H9 (cell line): ENCODE measurements at regions not wholly inside any gene's neighbourhood (a gene's known extent, or its start where the extent isn't known, plus 50 kb on each side); places are given as distances from the start of the nearest gene placed in this dataset.
A peak's percentile ranks its signal among the peaks of the same experiment; 100 is the strongest.

Experiments used
- DNase-seq: peaks from one replicate; pipeline ENCODE4 v3.0.0-alpha.2; 2017
- H2AFZ ChIP-seq: one replicate; pipeline ENCODE4 v1.6.1; 2013; ENCODE audit warnings: mild to moderate bottlenecking, low read length, control low read depth, moderate library complexity
- H2AK5ac ChIP-seq: 2 replicates; pipeline ENCODE4 v1.6.1; 2013; ENCODE audit warnings: low read length, control low read depth, mixed read lengths; ENCODE audit not compliant: insufficient read length
- H2BK120ac ChIP-seq: one replicate; pipeline ENCODE4 v1.6.1; 2013; ENCODE audit warnings: low read depth, mild to moderate bottlenecking, low read length, control low read depth, inconsistent platforms; ENCODE audit not compliant: poor library complexity, severe bottlenecking
- H2BK12ac ChIP-seq: 2 replicates; pipeline ENCODE4 v1.6.1; 2013; ENCODE audit warnings: low read length, control low read depth, mixed read lengths, low read depth; ENCODE audit not compliant: insufficient read length
- H2BK15ac ChIP-seq: 2 replicates; pipeline ENCODE4 v1.6.1; 2013; ENCODE audit warnings: low read depth, low read length, control low read depth
- H2BK20ac ChIP-seq: one replicate; pipeline ENCODE4 v1.6.1; 2013; ENCODE audit warnings: low read depth, mild to moderate bottlenecking, low read length, control low read depth, inconsistent platforms; ENCODE audit not compliant: poor library complexity, severe bottlenecking
- H2BK5ac ChIP-seq: 2 replicates; pipeline ENCODE4 v1.6.1; 2013; ENCODE audit warnings: low read length, control low read depth, mixed read lengths; ENCODE audit not compliant: insufficient read length
- H3K14ac ChIP-seq: 2 replicates; pipeline ENCODE4 v1.6.1; 2013; ENCODE audit warnings: low read length, control low read depth; ENCODE audit not compliant: insufficient read depth
- H3K18ac ChIP-seq: 2 replicates; pipeline ENCODE4 v1.6.1; 2013; ENCODE audit warnings: low read depth, mild to moderate bottlenecking, mixed read lengths, low read length, control low read depth; ENCODE audit not compliant: insufficient read length
- H3K23ac ChIP-seq: 2 replicates; pipeline ENCODE4 v1.6.1; 2013; ENCODE audit warnings: low read length, control low read depth, mixed read lengths, low read depth; ENCODE audit not compliant: insufficient read length
- H3K23me2 ChIP-seq: 2 replicates; pipeline ENCODE4 v1.6.1; 2013; ENCODE audit warnings: low read depth, mild to moderate bottlenecking, mixed read lengths, low read length, control low read depth; ENCODE audit not compliant: insufficient read length, poor library complexity, severe bottlenecking
- H3K27ac ChIP-seq: 2 replicates; pipeline ENCODE4 v1.5.1; 2013; ENCODE audit warnings: low read length, control low read depth, mixed read lengths, low read depth; ENCODE audit not compliant: insufficient read length
- H3K27me3 ChIP-seq: 2 replicates; pipeline ENCODE4 v1.6.1; 2013; ENCODE audit warnings: low read length, control low read depth, inconsistent platforms; ENCODE audit not compliant: insufficient read depth
- H3K4ac ChIP-seq: 2 replicates; pipeline ENCODE4 v1.6.1; 2013; ENCODE audit warnings: low read depth, mild to moderate bottlenecking, control low read depth, inconsistent platforms, low read length, moderate library complexity
- H3K4me1 ChIP-seq: 2 replicates; pipeline ENCODE4 v1.6.1; 2013; ENCODE audit warnings: low read length, control low read depth, inconsistent platforms; ENCODE audit not compliant: insufficient read depth
- H3K4me2 ChIP-seq: 2 replicates; pipeline ENCODE4 v1.6.1; 2013; ENCODE audit warnings: low read length, control low read depth, mixed read lengths; ENCODE audit not compliant: insufficient read length, insufficient read depth
- H3K56ac ChIP-seq: 2 replicates; pipeline ENCODE4 v1.6.1; 2013; ENCODE audit warnings: low read depth, mild to moderate bottlenecking, mixed read lengths, low read length, control low read depth; ENCODE audit not compliant: insufficient read length
- H3K79me1 ChIP-seq: 2 replicates; pipeline ENCODE4 v1.6.1; 2013; ENCODE audit warnings: low read depth, mild to moderate bottlenecking, moderate library complexity, low read length, control low read depth, inconsistent platforms; ENCODE audit not compliant: insufficient read depth, poor library complexity, severe bottlenecking
- H3K79me2 ChIP-seq: 2 replicates; pipeline ENCODE4 v1.6.1; 2013; ENCODE audit warnings: low read length, control low read depth, inconsistent platforms; ENCODE audit not compliant: insufficient read depth
- H3K9ac ChIP-seq: 2 replicates; pipeline ENCODE4 v1.6.1; 2013; ENCODE audit warnings: low read length, control low read depth, mixed read lengths; ENCODE audit not compliant: insufficient read length; ENCODE audit errors: extremely low read depth
- H3K9me3 ChIP-seq: one replicate; pipeline ENCODE4 v1.6.1; 2013; ENCODE audit warnings: low read depth, low read length, inconsistent platforms; ENCODE audit not compliant: control insufficient read depth
- H3T11ph ChIP-seq: one replicate; pipeline ENCODE4 v1.6.1; 2013; ENCODE audit warnings: mild to moderate bottlenecking, low read length, control low read depth, inconsistent platforms
- H4K20me1 ChIP-seq: one replicate; pipeline ENCODE4 v1.6.1; 2013; ENCODE audit not compliant: control insufficient read depth, insufficient read length, insufficient read depth
- H4K5ac ChIP-seq: 2 replicates; pipeline ENCODE4 v1.6.1; 2013; ENCODE audit warnings: low read depth, mild to moderate bottlenecking, mixed read lengths, low read length, control low read depth; ENCODE audit not compliant: insufficient read length
- H4K8ac ChIP-seq: replicated peaks from 2 replicates; pipeline ENCODE4 v1.6.1; 2013; ENCODE audit warnings: low read length, control low read depth, mixed read lengths, low read depth; ENCODE audit not compliant: insufficient read length
- H4K91ac ChIP-seq: 2 replicates; pipeline ENCODE4 v1.6.1; 2013; ENCODE audit warnings: low read depth, mild to moderate bottlenecking, moderate library complexity, mixed read lengths, low read length, control low read depth; ENCODE audit not compliant: insufficient read length
- H3K27ac Mint-ChIP-seq, 3 experiments: 2 replicates in 2 of 3; 3 replicates in 1 of 3; pipeline ENCODE4 v1.8.0; 2020 to 2021; ENCODE audit warnings: mixed read lengths in 3 of 3, mild to moderate bottlenecking in 1 of 3, moderate library complexity in 1 of 3
- H3K27me3 Mint-ChIP-seq: 2 replicates; pipeline ENCODE4 v1.8.0; 2021; ENCODE audit warnings: low read depth, mild to moderate bottlenecking, moderate library complexity, mixed read lengths
- H3K36me3 Mint-ChIP-seq, 3 experiments: 2 replicates in 2 of 3; 3 replicates in 1 of 3; pipeline ENCODE4 v1.8.0; 2020 to 2021; ENCODE audit warnings: low read depth in 3 of 3, mixed read lengths in 3 of 3; ENCODE audit not compliant: insufficient read depth in 1 of 3
- H3K4me1 Mint-ChIP-seq, 2 experiments: 2 replicates each; pipeline ENCODE4 v1.8.0; 2020; ENCODE audit warnings: mixed read lengths in 2 of 2
- H3K4me3 Mint-ChIP-seq, 2 experiments: 2 replicates in 1 of 2; 3 replicates in 1 of 2; pipeline ENCODE4 v1.8.0; 2020 to 2021; ENCODE audit warnings: mild to moderate bottlenecking in 2 of 2, mixed read lengths in 2 of 2, moderate library complexity in 1 of 2
- H3K9me3 Mint-ChIP-seq, 2 experiments: 2 replicates in 1 of 2; 3 replicates in 1 of 2; pipeline ENCODE4 v1.8.0; 2020; ENCODE audit warnings: mild to moderate bottlenecking in 2 of 2, mixed read lengths in 2 of 2, moderate library complexity in 1 of 2
- CTCF ChIP-seq: fragments of 200-600 bp; sonication (generic); conservative IDR thresholded peaks from 3 replicates; pipeline ENCODE4 v1.8.0; 2021; ENCODE audit warnings: antibody characterized with exemption, mild to moderate bottlenecking
- WGBS: extraction: QIAGEN DNeasy Blood & Tissue Kit; methylation state at CpG from one replicate; pipeline ENCODE4 v1.1.7; 2013; ENCODE audit warnings: missing lambda C conversion rate, low lambda C conversion rate, mixed read lengths; ENCODE audit not compliant: insufficient read length; ENCODE audit errors: extremely low coverage; 5-methylcytosine and 5-hydroxymethylcytosine counted together

DNA sequence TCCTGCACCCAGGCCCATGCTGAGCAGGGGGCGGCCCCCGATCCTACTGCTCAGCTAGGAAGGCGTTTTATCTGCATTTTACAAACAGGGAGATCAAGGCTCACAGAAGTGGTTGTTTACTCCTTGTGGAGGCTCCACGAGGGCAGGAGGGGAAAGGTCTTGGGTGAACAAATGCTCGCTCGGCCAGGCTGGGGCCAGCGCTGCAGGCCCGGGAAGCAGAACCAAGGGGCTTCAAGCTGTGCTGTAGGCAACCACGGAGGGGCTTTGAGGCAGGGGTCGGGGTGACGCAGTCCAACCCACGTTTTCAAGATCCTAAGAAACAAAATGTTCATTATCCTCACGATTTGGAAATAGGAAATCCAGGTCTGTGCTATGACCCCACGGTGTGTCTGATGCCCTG lies 125.8 kb downstream of the HMX1 start:
- Histone ChIP-seq H3K14ac (no peak overlapping the region), H4K5ac (no peak overlapping the region), H2BK12ac (no peak overlapping the region), H2BK120ac (no peak overlapping the region), H3K4me2 (no peak overlapping the region), H3K23ac (no peak overlapping the region), H3T11ph (no peak overlapping the region), H4K8ac (no peak overlapping the region), H4K20me1 (no peaks in the 10 kb centered on the region), H3K27ac (no peak overlapping the region), H3K9ac (no peak overlapping the region), H3K9me3 (no peaks in the 10 kb centered on the region), H3K79me1 (no peaks in the 10 kb centered on the region), H3K4me1 (no peaks in the 10 kb centered on the region), H3K27me3 (0 out of 2 replicates have a peak, but pooled peaks cover 2% of the 10 kb centered on the region), H3K4ac (no peak overlapping the region), H3K23me2 (no peaks in the 10 kb centered on the region), H4K91ac (no peak overlapping the region), H3K79me2 (no peaks in the 10 kb centered on the region), H2AFZ (no peak overlapping the region), H2BK15ac (no peak overlapping the region), H2BK20ac (no peak overlapping the region), H3K56ac (no peak overlapping the region), H3K18ac (no peak overlapping the region), H2BK5ac (no peak overlapping the region), H2AK5ac (no peak overlapping the region)
- no peaks in the 10 kb centered on the region for H3K36me3 Mint-ChIP-seq
- H3K27ac Mint-ChIP-seq: no peak overlapping the region; a peak in 1 of 7 replicates
- WGBS: no CpG with 5 or more reads among the region's 14 CpGs
- peaks cover 7 to 10% of the 10 kb centered on the region in 2 experiments; a peak in 4 of 5 replicates for H3K9me3 Mint-ChIP-seq
- peaks cover 13% of the 10 kb centered on the region for H3K27me3 Mint-ChIP-seq
- no peak overlapping the region for H3K4me3 Mint-ChIP-seq
- peaks cover 13 to 23% of the 10 kb centered on the region in 2 experiments for H3K4me1 Mint-ChIP-seq
- no peak for TF ChIP-seq CTCF
- DNase-seq: peak; percentile 20
